GM19238 (cell line): ENCODE measurements at regions not wholly inside any gene's neighbourhood (a gene's known extent, or its start where the extent isn't known, plus 50 kb on each side); places are given as distances from the start of the nearest gene placed in this dataset.
"Not testable (repeated sequence)": the region's sequence is repeated elsewhere in the genome, so short reads cannot be mapped to it uniquely, and the experiment has no call there.

Source experiments
- DNase-seq: peaks from one replicate; pipeline ENCODE4 v3.0.0; 2011; ENCODE audit warnings: low spot score; ENCODE audit not compliant: insufficient read length

- DNase-seq = no peak
Measured at GRCh38 chr6:120526576-120526975, 807.7 kb downstream of the TBC1D32 start.

DNA sequence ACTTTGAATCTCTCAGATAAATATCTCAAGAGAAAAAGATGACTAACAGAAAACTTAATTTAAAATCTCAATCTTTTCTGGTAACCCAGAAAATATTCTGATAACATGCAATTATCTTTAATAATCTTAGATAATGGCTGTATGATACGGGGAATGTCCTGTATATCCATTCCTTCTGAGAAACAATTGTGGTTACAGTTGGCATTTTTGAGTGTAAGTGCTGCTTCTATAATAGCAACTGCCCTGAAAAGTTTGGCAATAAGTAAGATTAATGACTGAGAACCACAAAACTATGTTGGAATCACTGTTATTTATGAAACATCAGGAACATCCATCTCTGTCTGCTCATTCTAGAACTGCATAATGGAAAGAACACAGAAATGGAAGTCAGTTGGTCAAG is 819.7 kb downstream of the TBC1D32 start:
- DNase-seq = no peak

GRCh38 chr6:120511712-120512111 is 822.6 kb downstream of the TBC1D32 start:
- DNase-seq = no peak

GRCh38 chr6:120498711-120499110 is 835.6 kb downstream of the TBC1D32 start:
- no peak for DNase-seq

DNA sequence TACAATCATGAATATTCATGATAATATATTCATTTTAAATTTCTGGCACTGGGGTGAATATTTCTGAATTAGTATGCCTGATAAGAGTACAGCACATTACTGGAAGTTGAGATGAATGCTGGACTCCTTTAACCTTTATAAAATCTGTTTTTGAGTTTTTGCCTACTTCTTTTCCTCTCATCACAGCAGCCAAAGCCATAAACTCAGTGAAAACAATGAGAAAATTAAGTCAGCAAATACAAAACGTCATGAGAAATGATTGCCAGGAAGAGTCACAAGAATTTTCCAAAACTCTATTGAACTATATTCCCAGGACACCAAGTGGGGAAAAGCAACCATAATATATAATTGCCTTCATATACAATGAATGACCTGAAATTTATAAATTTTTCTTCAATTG is 837.6 kb downstream of the TBC1D32 start:
- DNase-seq = no peak

- DNase-seq = no peak
Measured at GRCh38 chr6:120493505-120493904, 840.8 kb downstream of the TBC1D32 start.

DNA sequence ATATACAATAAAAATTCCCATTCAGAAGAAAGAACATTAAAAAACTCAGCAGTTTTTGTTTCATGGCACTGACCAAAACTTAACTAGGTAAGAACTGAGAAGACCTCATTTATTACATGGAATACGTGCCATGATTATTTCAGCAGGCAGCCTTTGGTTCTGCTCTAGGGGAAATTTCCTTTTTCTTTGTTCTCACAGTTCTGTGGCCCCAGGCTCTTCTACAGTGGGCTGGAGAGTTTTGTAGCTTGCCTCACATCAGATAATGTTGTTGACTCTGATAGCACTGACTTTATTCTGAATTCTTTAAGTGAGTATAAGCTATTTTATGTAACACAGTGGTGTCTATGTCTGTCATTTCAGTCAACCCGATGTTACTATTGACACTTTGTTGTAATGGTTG is 844.3 kb downstream of the TBC1D32 start:
- DNase-seq = no peak

DNA sequence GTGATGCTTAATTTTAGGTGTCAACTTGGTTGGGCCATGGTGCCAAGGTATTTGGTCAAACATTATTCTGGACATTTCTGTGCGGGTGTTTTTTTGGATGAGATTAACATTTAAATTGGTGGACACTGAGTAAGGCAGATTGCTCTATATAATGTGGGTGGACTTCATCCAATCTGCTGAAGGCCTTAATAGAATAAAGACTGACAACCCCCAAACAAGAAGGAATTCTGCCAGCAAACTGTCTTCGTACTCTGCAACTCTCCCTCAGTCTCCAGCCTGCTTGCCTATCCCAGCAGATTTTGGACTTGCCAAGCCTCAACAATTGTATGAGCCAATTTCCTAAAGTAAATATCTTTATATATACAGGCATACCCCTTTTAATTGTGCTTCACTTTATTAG is 850.1 kb downstream of the TBC1D32 start:
- DNase-seq = no peak

- no peak for DNase-seq
Measured at GRCh38 chr6:120478650-120479049, 855.6 kb downstream of the TBC1D32 start.

DNA sequence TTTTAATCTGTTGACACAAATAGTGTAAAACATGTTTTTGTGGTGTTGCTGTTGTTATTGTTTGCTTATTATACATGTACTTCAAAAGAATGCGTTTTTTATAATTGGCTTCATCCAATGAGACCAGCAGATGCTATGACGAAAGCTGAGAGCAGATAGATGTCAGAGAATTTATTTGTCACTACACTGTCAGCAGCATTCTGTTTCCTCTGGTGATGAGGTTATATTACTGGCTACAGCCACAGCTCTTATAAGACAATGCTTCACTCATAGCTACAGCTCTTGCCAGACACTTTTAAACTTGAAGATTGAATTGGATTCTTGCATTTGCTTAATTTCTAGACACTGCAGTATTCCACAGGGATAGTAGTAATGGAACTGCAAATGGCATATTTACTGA is 860.5 kb downstream of the TBC1D32 start:
- DNase-seq = no peak

GRCh38 chr6:120468486-120468885 is 865.8 kb downstream of the TBC1D32 start:
- DNase-seq = no peak

GRCh38 chr6:120451508-120451907 is 882.8 kb downstream of the TBC1D32 start:
- no peak for DNase-seq

GRCh38 chr6:120447605-120448004 is 886.7 kb downstream of the TBC1D32 start:
- DNase-seq = no peak

DNA sequence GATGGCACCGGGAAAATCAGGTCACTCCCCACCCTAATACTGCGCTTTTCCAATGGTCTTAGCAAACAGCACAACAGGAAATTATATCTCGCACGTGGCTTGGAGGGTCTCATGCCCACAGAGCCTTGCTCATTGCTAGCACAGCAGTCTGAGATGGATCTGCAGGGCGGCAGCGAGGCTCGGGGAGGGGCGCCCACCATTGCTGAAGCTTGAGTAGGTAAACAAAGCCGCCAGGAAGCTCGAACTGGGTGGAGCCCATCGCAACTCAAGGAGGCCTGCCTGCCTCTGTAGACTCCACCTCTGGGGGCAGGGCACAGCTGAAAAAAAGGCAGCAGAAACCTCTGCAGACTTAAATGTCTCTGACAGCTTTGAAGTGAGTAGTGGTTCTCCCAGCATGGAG is 901.4 kb downstream of the TBC1D32 start:
- DNase-seq = not testable (repeated sequence)

DNA sequence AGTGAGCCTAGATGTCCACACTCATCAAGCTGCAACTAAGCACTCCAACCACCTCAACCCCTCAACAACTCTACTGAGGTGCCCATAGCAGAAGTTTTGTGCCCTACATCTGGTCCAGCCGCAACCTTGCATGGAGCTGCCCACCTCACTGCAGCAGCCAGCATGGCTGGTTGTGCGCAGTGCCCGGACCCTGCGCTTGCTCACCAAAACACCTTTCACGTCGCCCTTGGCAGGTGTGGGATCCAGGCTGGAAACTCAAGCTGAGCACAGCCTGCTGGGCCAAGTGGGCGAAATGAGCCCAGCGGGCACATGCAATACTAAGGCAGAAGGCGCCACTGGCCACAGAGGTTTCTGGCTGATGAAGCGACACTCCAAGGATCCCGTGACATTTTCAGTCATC is 902.4 kb downstream of the TBC1D32 start:
- DNase-seq = no peak

- no peak for DNase-seq
Measured at GRCh38 chr6:120411394-120411793, 922.9 kb downstream of the TBC1D32 start.

- DNase-seq = no peak
Measured at GRCh38 chr6:120410586-120410985, 923.7 kb downstream of the TBC1D32 start.

- DNase-seq = no peak
Measured at GRCh38 chr6:120407696-120408095, 926.6 kb downstream of the TBC1D32 start.

DNA sequence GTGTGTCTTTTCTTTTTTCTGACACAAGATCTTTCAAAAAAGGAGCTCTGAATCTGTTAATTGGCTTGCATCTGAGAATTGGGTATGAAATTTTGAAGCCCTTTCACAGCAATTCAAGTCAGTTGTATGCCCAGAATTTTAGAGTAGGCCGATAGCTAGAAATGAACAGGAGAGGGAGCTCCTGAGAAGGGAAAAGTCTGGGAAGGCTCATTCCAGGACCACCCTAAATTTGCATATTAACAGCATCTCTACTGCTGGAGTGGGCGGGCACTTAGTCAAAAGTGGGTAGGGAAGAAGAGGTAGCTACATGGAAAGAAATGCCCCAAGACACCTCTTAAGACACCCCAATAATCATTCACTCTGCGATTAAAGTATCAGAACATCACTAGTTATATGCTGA is 928.3 kb downstream of the TBC1D32 start:
- no peak for DNase-seq

DNA sequence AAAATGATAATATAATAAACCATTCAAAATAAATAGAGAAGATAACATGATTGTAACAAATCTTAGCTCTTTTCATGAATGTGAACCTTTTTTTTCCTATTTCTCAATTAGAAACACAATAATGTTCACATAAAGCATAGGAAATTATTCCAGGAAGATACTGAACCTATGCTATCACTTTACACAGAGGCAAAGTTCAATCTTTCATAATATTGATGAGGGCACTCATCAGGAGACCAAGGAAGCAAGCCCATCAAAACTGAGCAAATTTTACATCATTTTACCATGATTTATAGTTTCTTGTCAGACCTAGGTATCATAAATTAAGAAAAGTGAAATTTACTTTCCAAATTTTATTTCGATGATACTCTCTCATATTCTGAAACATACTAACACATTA is 938.5 kb downstream of the TBC1D32 start:
- DNase-seq = no peak

DNA sequence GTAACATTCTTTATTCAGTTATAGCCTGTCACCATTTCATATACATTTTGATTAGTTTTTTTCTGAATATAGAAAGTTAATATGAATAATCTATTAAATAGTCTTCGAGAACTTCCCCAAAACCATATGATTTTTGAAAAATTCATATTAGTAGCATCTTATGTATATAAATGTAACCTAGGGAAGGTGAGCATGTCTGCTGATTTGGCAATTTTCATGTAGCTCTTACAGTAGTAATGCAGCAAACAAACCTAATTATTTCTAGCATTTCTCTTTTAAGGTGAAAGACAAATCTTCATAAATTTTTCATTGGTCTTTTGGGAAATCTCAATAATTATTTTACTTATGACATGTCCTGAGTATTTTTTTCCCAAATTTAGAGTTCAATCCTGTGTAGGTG is 939.0 kb downstream of the TBC1D32 start:
- no peak for DNase-seq

GRCh38 chr6:120392941-120393340 is 941.3 kb downstream of the TBC1D32 start:
- no peak for DNase-seq

GRCh38 chr6:120384671-120385070 is 949.6 kb downstream of the TBC1D32 start:
- DNase-seq = no peak

DNA sequence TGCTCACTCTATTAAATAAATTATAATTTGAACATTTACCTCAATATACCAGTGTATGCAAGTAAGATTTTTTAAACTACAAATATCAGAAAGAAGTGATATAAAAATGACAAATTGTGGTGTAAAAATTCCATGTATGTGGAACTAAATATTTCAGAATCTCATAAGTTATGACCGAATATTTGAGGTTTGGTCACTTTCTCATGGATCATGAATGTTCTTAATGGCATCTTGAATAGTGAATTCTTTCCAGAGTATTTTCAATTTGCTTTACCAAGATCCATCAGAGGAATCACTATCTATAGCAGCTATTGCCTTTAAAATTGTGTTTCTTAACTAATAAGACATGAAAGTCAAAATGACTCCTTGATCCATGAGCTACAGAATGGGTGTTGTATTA is 950.6 kb downstream of the TBC1D32 start:
- no peak for DNase-seq
